Ovary (tissue), 3 donors: ENCODE measurements at regions not wholly inside any gene's neighbourhood (a gene's known extent, or its start where the extent isn't known, plus 50 kb on each side); places are given as distances from the start of the nearest gene placed in this dataset.

Source experiments
- EP300 ChIP-seq: sonication (generic); formaldehyde crosslinking; IDR thresholded peaks from one replicate; pipeline ENCODE4 v1.6.1; 2017; ENCODE audit warnings: antibody characterized with exemption
- TF ChIP-seq, protein P1 (sequence below), 3 donors: fragments of 450-650 bp in 2 of 3; fragments of 200-600 bp in 1 of 3; IDR thresholded peaks; one replicate each; pipeline versions ENCODE4 v1.5.1 to v1.8.0; 2016 to 2022; ENCODE audit warnings: antibody characterized with exemption in 3 of 3, mild to moderate bottlenecking in 1 of 3
- donor health status: DM: no; HTN: no; CAD: no.

DNA sequence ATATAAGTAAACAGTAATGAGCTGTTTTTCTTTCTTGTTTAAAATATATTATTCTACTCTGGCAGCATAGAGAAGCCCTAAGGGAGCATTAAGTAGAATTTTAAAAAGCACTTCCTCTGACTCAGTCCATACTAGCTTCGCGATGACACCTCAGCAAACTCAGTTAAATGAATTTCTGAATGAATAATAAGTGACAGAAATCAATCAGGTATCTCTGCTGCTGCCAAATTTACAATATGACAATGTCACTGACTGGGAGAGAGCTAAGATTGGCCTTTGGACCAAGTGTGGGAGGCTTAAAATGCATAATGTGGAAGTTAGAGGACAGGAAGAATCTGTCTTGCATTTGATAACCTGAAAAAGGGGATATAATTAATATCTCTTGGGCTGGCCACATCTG, 296.1 kb downstream of the HHIPL2 start:
- TF ChIP-seq, protein P1, sequence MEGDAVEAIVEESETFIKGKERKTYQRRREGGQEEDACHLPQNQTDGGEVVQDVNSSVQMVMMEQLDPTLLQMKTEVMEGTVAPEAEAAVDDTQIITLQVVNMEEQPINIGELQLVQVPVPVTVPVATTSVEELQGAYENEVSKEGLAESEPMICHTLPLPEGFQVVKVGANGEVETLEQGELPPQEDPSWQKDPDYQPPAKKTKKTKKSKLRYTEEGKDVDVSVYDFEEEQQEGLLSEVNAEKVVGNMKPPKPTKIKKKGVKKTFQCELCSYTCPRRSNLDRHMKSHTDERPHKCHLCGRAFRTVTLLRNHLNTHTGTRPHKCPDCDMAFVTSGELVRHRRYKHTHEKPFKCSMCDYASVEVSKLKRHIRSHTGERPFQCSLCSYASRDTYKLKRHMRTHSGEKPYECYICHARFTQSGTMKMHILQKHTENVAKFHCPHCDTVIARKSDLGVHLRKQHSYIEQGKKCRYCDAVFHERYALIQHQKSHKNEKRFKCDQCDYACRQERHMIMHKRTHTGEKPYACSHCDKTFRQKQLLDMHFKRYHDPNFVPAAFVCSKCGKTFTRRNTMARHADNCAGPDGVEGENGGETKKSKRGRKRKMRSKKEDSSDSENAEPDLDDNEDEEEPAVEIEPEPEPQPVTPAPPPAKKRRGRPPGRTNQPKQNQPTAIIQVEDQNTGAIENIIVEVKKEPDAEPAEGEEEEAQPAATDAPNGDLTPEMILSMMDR (IDR thresholded peaks at IDR 0.05), result no peak
- TF ChIP-seq EP300, result no peak
